Psoas muscle (tissue), 7 donors: ENCODE measurements at regions not wholly inside any gene's neighbourhood (a gene's known extent, or its start where the extent isn't known, plus 50 kb on each side); places are given as distances from the start of the nearest gene placed in this dataset.

ENCODE experiments used
- ATAC-seq, 4 donors: fragments of 200-7000 bp; cut with Tn5 transposase; one replicate each; pipeline ENCODE4 v1.9.1; 2020; ENCODE audit warnings: moderate library complexity in 3 of 4, mild to moderate bottlenecking in 2 of 4
- DNase-seq, 2 donors: peaks; one replicate each; pipeline ENCODE4 v3.0.0-alpha.2; 2020
- H3K27ac ChIP-seq: fragments of 200-600 bp; one replicate; pipeline ENCODE4 v1.8.0; 2022
- H3K27me3 ChIP-seq, 3 donors: fragments of 200-600 bp in 1 of 3; one replicate each; pipeline versions ENCODE4 v1.6.1 to v1.8.0; 2013 to 2022; ENCODE audit warnings: low read length in 2 of 3, mild to moderate bottlenecking in 2 of 3, moderate library complexity in 1 of 3; ENCODE audit not compliant: insufficient read depth in 3 of 3
- H3K36me3 ChIP-seq, 2 donors: fragments of 200-600 bp in 1 of 2; one replicate each; pipeline versions ENCODE4 v1.6.1 to v1.8.0; 2013 to 2022; ENCODE audit warnings: low read depth in 1 of 2, mild to moderate bottlenecking in 1 of 2, moderate library complexity in 1 of 2; ENCODE audit not compliant: insufficient read depth in 1 of 2
- H3K4me1 ChIP-seq: fragments of 200-600 bp; one replicate; pipeline ENCODE4 v1.8.0; 2022
- H3K4me3 ChIP-seq: fragments of 200-600 bp; one replicate; pipeline ENCODE4 v1.8.0; 2022; ENCODE audit warnings: mild to moderate bottlenecking
- H3K9me3 ChIP-seq: fragments of 200-600 bp; one replicate; pipeline ENCODE4 v1.8.0; 2022
- CTCF ChIP-seq: fragments of 200-600 bp; IDR thresholded peaks from one replicate; pipeline ENCODE4 v1.8.0; 2022; ENCODE audit warnings: antibody characterized with exemption
- WGBS, 3 donors: extraction: QIAGEN DNeasy Blood & Tissue Kit; methylation state at CpG; one replicate each; pipeline versions ENCODE4 v1.1.6 to v1.1.7; 2013; 5-methylcytosine and 5-hydroxymethylcytosine counted together
- intact Hi-C, 2 donors: fragments of 100-400 bp; cut with DNase I; formaldehyde crosslinking; loops; one replicate each; pipeline versions ENCODE4 v1.11.0 to v1.14.2; 2022
- donor health status: healthy with polysubstance abuse.
- donor health status: DM: no; HTN: no; CAD: no; lungs with moderate emphysema.
- donor health status: Bipolar disorder and iron deficiency.
- donor health status: healthy.
- donor health status: DM: yes; HTN: yes; CAD: no.
- donor health status: DM: no; HTN: no; CAD: no.
- donor health status: DM: yes; HTN: yes; CAD: no.

DNA sequence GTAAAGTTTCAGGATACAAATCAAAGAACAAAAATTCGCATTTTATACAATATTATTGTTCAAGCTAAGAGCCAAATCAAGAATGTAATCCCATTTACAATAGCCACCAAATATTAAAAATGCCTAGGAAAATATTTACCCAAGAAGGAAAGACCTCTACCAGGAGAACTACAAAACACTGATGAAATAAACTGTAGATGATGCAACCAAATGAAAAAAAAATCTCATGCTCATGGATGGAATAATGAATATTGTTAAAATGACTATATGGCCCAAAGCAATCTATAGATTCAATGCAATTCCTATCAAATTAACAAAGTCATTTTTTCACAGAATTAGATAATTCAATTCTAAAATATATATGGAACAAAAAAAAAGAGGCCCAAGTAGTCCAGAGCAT, 708.8 kb upstream of the MAN1A1 start:
- no peaks in the 10 kb centered on the region for H3K4me1 ChIP-seq
- intact Hi-C loops: no loop called here

GRCh38 chr6:120056085-120056484, 706.5 kb upstream of the MAN1A1 start:
- intact Hi-C loops: no loop called here
- H3K27me3 ChIP-seq: no peaks in the 10 kb centered on the region
- H3K4me3 ChIP-seq: no peak overlapping the region
- TF ChIP-seq CTCF: no peak
- H3K4me1 ChIP-seq: no peaks in the 10 kb centered on the region
- H3K27ac ChIP-seq: no peak overlapping the region
- H3K36me3 ChIP-seq: no peaks in the 10 kb centered on the region
- 49 to 57% (median 56%) methylated on average over 7 of the region's 7 CpGs for WGBS, 3 donors
- peak in 1 of 2 donors; percentile 18 for DNase-seq
- H3K9me3 ChIP-seq: no peaks in the 10 kb centered on the region
- no peak for ATAC-seq

More for the DNA sequence above, 708.8 kb upstream of the MAN1A1 start:
- Histone ChIP-seq H3K27ac (no peak overlapping the region), H3K36me3 (no peaks in the 10 kb centered on the region), H3K9me3 (no peaks in the 10 kb centered on the region), H3K27me3 (no peaks in the 10 kb centered on the region), H3K4me3 (no peak overlapping the region)
- ATAC-seq (no peak), DNase-seq (no peak)
- 19 to 58% (median 25%) methylated on average over 1 of the region's 1 CpG for WGBS, 3 donors
- TF ChIP-seq CTCF: no peak

DNA sequence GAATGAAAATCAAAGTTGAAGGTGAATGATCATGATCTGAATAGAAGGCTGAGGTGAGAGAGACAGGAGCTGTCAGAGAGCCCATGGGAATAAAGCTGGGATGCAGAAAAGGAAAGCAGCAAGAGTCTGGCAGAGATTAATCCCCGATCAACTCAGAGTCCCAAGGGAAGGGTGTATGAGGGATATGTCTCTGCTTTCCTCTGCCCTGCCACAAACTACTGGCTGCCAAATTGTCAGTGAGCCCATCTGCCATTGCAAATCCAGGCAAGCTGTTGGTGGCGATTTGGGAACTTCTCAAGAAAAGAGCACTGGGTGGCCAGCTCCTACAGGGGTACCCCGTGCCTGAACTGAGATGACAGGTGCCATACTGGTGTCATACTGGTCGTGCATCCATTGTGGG, 705.5 kb upstream of the MAN1A1 start:
- no peaks in the 10 kb centered on the region for H3K4me1 ChIP-seq
- no peaks in the 10 kb centered on the region for H3K9me3 ChIP-seq
- no peak for TF ChIP-seq CTCF
- H3K27ac ChIP-seq: no peak overlapping the region
- ATAC-seq (no peak), DNase-seq (peak in 1 of 2 donors; percentile 38)
- no peaks in the 10 kb centered on the region for H3K36me3 ChIP-seq
- 55 to 69% (median 63%) methylated on average over 4 of the region's 4 CpGs for WGBS, 3 donors
- no peak overlapping the region for H3K4me3 ChIP-seq
- H3K27me3 ChIP-seq: no peaks in the 10 kb centered on the region
- intact Hi-C loops: no loop called here

DNA sequence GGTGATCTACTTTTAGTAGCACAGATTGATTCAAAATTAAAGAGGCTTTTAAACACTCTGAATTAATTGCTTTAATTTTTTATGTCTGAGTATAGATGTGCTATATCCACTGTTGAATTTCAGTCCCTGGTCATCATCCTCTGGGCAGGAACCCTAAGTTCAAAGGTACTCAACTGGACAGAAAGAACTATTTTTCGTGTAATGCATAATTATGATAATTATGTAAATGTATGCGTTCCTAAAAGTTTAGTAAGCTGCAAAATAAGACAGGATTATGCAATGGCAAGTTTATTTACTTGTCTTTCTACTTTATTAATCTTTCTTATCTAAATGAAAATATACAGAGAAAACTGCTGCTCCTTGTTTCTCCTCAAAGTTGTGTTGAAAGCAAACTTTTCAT, 690.1 kb upstream of the MAN1A1 start:
- Histone ChIP-seq H3K4me3 (no peak overlapping the region), H3K36me3 (no peaks in the 10 kb centered on the region), H3K9me3 (no peaks in the 10 kb centered on the region), H3K27me3 (no peaks in the 10 kb centered on the region), H3K27ac (no peak overlapping the region), H3K4me1 (no peaks in the 10 kb centered on the region)
- ATAC-seq (no peak), DNase-seq (no peak)
- no peak for TF ChIP-seq CTCF
- intact Hi-C loops: no loop called here
- WGBS, 3 donors: 73 to 79% (median 74%) methylated on average over 2 of the region's 2 CpGs

DNA sequence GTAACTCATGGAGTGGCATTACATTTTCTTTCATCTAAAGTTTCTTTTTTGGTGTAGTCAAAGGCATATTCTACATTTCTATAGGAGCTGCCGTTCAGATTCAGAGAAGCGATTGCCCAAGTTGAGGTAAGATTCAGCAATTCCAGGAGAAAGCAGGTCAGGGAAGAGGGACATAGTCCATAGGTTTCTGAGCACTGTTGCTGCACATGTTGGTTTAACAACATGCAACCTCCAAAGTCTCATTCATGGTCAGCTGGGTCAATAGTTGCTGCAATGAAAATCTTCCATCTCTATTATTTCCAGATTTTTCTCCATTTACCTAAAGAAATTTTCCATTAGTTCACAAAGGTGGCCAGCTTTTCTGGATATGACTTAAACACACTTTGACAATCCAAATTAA, 682.3 kb upstream of the MAN1A1 start:
- no peaks in the 10 kb centered on the region for H3K36me3 ChIP-seq
- intact Hi-C loops: no loop called here
- no peaks in the 10 kb centered on the region for H3K4me1 ChIP-seq
- 91 to 95% (median 94%) methylated on average over 2 of the region's 2 CpGs for WGBS, 3 donors
- H3K27me3 ChIP-seq: no peaks in the 10 kb centered on the region
- no peak overlapping the region for H3K4me3 ChIP-seq
- H3K9me3 ChIP-seq: no peaks in the 10 kb centered on the region
- ATAC-seq: no peak
- TF ChIP-seq CTCF: no peak
- no peak overlapping the region for H3K27ac ChIP-seq
- no peak for DNase-seq
